Ramos (cell line): ENCODE measurements at regions not wholly inside any gene's neighbourhood (a gene's known extent, or its start where the extent isn't known, plus 50 kb on each side); places are given as distances from the start of the nearest gene placed in this dataset.

ENCODE experiments used
- in situ Hi-C: fragments of 300-500 bp; cut with MboI; formaldehyde crosslinking; loops from one replicate; pipeline ENCODE4 v1.14.3; 2022; ENCODE audit warnings: low sequenced_read_pairs; ENCODE audit not compliant: unreplicated experiment

- in situ Hi-C loops: loop anchor here (25.0 kb wide), 1 partner anchor 429 kb away; no protein-coding TSS in a partner anchor
Observed at GRCh38 chr2:238790833-238791230, 57.1 kb upstream of the TWIST2 start.

- in situ Hi-C loops: loop anchor here (25.0 kb wide), 1 partner anchor 429 kb away; no protein-coding TSS in a partner anchor
Observed at GRCh38 chr2:238791354-238791753, 56.5 kb upstream of the TWIST2 start.

GRCh38 chr2:238793306-238793705 lies 54.6 kb upstream of the TWIST2 start:
- in situ Hi-C loops: loop anchor here (25.0 kb wide), 1 partner anchor 431 kb away; no protein-coding TSS in a partner anchor

GRCh38 chr2:238793801-238794449 lies 54.0 kb upstream of the TWIST2 start:
- in situ Hi-C loops: loop anchor here (25.0 kb wide), 1 partner anchor 432 kb away; no protein-coding TSS in a partner anchor

GRCh38 chr2:238796223-238796885 lies 51.5 kb upstream of the TWIST2 start:
- in situ Hi-C loops: loop anchor here (25.0 kb wide), 1 partner anchor 434 kb away; no protein-coding TSS in a partner anchor

GRCh38 chr2:238797537-238797936 lies 50.3 kb upstream of the TWIST2 start:
- in situ Hi-C loops: loop anchor here (25.0 kb wide), 1 partner anchor 435 kb away; no protein-coding TSS in a partner anchor
